ENCODE measurements at regions not wholly inside any gene's neighbourhood (a gene's known extent, or its start where the extent isn't known, plus 50 kb on each side); places are given as distances from the start of the nearest gene placed in this dataset.
"Not testable (repeated sequence)": the region's sequence is repeated elsewhere in the genome, so short reads cannot be mapped to it uniquely, and the experiment has no call there.

DNA sequence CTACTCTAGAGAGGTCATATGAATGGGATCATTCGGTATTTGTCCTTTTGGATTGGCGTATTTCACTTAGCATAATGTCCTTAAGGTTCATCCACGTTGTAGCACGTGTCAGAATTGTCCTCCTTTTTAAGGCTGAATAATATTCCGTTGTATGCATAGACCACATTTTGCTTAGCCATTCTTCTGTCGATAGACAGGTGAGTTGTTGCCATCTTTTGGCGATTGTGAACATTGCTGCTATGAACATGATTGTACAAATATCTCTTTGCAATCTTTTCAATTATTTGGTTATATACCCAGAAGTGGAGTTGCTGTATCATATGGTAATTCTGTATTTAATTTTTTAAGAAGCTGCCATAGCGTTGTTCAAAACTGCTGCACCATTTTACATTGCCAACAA is 52.4 kb upstream of the GOLGA8J start:
- DNase-seq (ENCODE audit: insufficient read length, low spot score), result no peak
- FAIRE-seq, result no peak
- TF ChIP-seq POLR2A (IDR thresholded peaks at IDR 0.05; ENCODE audit: low read depth, low read length), result no peak

GRCh38 chr15:30023798-30024295 is 58.9 kb upstream of the GOLGA8J start:
- no peak for FAIRE-seq
- no peak for TF ChIP-seq POLR2A (IDR thresholded peaks at IDR 0.05; ENCODE audit: low read depth, low read length)
- DNase-seq (ENCODE audit: insufficient read length, low spot score), result no peak

- FAIRE-seq, result no peak
- DNase-seq (ENCODE audit: insufficient read length, low spot score), result no peak
- TF ChIP-seq POLR2A (IDR thresholded peaks at IDR 0.05; ENCODE audit: low read depth, low read length), result no peak
Measured at GRCh38 chr15:30010746-30011145, 72.0 kb upstream of the GOLGA8J start.

DNA sequence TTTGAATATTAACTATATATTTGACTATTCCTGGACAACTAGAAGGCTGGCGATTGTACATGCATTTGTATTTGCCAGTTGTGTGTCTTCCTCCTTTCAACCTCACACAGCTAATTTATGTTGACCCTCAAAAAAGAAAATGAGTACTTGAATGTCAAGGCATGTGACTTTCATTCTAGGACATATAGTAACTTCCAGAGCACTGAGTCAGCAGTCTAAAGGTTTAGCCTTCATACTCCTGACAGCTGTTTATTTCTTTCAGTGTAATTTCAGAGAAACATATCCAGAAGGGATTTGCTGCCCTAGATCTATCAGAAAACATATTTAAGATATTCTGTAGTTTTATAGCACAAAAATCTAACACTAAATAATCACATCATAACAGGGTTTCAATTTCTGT is 74.6 kb upstream of the GOLGA8J start:
- DNase-seq (ENCODE audit: insufficient read length, low spot score) (no peak), FAIRE-seq (no peak)
- TF ChIP-seq POLR2A (IDR thresholded peaks at IDR 0.05; ENCODE audit: low read depth, low read length), result no peak

DNA sequence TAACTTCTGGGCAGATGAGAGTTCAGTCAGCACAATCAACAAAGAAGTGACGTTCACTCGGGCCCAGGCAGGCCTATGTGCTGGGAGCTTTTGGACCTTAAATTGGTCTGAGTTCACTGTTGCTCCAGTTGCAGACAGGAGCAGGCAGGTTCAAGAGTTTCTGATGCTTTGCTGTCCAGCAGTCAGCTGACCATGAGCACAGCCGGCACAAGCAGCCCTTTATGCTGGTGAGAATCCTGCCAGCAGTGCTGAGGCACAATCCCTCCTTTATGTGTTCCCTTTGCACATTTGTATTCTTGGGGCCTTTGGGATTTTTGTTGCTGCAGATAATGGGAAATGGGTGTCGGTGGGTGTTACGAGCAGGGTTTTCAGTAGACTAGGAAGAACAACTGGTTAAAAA is 81.2 kb upstream of the GOLGA8J start:
- no peak for DNase-seq (ENCODE audit: insufficient read length, low spot score)
- no peak for TF ChIP-seq POLR2A (IDR thresholded peaks at IDR 0.05; ENCODE audit: low read depth, low read length)
- FAIRE-seq, result no peak

DNA sequence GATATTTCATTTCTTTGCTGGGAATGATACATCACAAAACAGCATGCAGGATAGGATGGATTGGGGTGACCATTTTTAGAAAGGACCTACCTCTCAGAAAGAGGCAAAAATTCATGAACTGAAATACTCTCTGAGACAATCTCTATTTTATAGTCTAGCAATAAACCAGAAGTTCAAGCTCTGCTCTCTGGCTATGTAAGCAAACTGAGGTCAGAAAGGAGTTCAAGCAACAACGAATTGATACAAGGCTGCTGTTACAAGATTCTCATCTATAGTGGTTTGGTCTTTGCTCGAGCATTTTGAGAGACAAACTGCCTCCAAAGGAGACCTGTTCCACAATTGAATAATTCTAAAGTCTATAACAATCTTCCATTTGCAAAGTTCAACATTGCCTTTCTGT is 84.7 kb upstream of the GOLGA8J start:
- TF ChIP-seq POLR2A (IDR thresholded peaks at IDR 0.05; ENCODE audit: low read depth, low read length), result no peak
- no peak for DNase-seq (ENCODE audit: insufficient read length, low spot score)
- FAIRE-seq, result no peak

- no peak for TF ChIP-seq POLR2A (IDR thresholded peaks at IDR 0.05; ENCODE audit: low read depth, low read length)
- FAIRE-seq (no peak), DNase-seq (ENCODE audit: insufficient read length, low spot score) (no peak)
Measured at GRCh38 chr15:29997499-29997898, 85.3 kb upstream of the GOLGA8J start.

- FAIRE-seq (no peak), DNase-seq (ENCODE audit: insufficient read length, low spot score) (no peak)
- no peak for TF ChIP-seq POLR2A (IDR thresholded peaks at IDR 0.05; ENCODE audit: low read depth, low read length)
Measured at GRCh38 chr15:29994284-29994683, 88.5 kb upstream of the GOLGA8J start.

- no peak for FAIRE-seq
- TF ChIP-seq POLR2A (IDR thresholded peaks at IDR 0.05; ENCODE audit: low read depth, low read length), result no peak
- DNase-seq (ENCODE audit: insufficient read length, low spot score), result no peak
Measured at GRCh38 chr15:29990954-29991353, 91.8 kb upstream of the GOLGA8J start.

- no peak for DNase-seq (ENCODE audit: insufficient read length, low spot score)
- no peak for TF ChIP-seq POLR2A (IDR thresholded peaks at IDR 0.05; ENCODE audit: low read depth, low read length)
- FAIRE-seq, result no peak
Measured at GRCh38 chr15:29990035-29990434, 92.7 kb upstream of the GOLGA8J start.

DNA sequence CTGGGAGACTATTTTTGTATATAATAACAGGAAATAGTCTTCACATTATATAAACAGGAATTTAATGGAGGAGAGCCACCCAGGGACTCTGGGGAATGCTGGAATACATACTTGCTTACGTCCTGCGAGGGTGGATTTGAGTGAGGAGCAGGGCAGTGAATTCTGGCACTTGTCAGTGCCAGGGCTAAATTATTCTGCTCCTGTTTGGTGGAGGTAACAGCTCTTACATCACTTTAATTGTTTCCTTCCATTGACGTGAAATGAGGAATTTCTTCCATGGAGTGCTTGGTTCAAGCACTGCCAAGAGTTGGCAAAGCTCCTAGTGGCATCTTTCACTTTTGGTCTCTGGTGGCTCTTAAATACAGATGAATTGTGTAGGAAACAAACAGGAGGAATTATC is 94.1 kb upstream of the GOLGA8J start:
- no peak for FAIRE-seq
- TF ChIP-seq POLR2A (IDR thresholded peaks at IDR 0.05; ENCODE audit: low read depth, low read length), result no peak
- no peak for DNase-seq (ENCODE audit: insufficient read length, low spot score)

DNA sequence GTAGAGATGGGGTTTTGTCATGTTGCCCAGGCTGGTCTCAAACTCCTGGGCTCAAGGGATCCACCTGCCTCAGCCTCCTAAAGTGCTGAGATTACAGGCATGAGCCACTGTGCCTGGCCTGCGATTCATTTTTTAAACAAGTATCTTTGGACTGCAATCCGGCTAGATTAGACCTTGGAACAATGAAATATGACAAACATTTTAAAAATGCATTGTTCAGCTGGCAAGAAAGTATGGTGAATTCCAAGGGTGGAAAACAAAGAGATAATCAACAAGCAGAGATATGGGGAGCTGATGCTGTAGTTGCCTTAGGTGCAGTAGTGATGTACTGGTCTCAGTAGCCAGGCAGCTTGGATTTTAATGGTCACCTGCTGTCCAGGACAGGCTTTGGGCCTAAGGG is 95.8 kb upstream of the GOLGA8J start:
- DNase-seq (ENCODE audit: insufficient read length, low spot score) (no peak), FAIRE-seq (no peak)
- no peak for TF ChIP-seq POLR2A (IDR thresholded peaks at IDR 0.05; ENCODE audit: low read depth, low read length)

DNA sequence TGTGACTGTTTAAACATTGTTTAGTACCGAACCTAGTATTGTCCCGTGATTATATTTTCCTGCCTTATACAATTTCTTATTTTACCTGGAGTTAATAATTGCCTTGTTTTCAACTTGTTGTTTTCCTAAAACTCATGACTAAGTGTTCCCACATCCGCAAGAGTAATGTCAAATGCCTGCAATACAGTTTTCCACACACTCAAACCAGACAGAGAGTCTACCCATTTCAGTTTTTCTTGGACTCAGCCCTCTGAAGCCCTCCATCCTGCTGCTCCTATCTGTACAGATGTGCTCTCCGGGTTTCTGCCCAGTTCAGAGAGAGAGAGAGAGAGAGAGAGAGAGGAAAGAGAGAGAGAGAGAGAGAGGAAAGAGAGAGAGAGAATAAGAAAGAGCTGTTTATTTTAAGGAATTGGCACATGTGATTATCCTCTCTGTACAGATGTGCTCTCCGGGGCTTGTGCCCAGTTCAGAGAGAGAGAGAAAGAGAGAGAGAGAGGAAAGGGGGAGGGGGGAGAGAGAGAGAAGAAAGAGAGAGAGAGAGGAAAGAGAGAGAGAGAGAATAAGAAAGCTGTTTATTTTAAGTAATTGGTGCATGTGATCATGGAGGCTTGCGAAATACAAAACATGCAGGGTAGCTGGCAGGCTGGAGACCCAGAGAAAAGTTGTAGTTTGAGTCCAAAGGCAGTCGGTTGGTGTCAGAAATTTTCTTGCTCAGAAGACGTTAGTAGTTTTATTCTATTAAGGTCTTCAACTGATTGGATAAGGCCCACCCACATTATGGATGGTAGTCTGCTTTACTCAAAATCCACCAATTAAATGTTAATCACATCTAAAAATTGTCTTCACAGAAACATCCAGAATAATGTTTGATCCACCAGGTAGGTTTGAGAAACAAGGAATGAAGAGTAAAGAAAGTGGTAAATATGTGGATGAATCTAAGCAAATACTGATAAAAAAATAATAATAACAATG is 104.1 kb upstream of the GOLGA8J start:
- TF ChIP-seq POLR2A (IDR thresholded peaks at IDR 0.05; ENCODE audit: low read depth, low read length), result no peak
- DNase-seq (ENCODE audit: insufficient read length, low spot score), result no peak
- no peak for FAIRE-seq

GRCh38 chr15:29974056-29974455 is 108.7 kb upstream of the GOLGA8J start:
- FAIRE-seq; DNase-seq (ENCODE audit: insufficient read length, low spot score): not testable (repeated sequence)

GRCh38 chr15:29972051-29972450 is 110.7 kb upstream of the GOLGA8J start:
- no peak for FAIRE-seq
- no peak for DNase-seq (ENCODE audit: insufficient read length, low spot score)
- TF ChIP-seq POLR2A (IDR thresholded peaks at IDR 0.05; ENCODE audit: low read depth, low read length), result no peak
